HepG2 (cell line): ENCODE measurements at regions not wholly inside any gene's neighbourhood (a gene's known extent, or its start where the extent isn't known, plus 50 kb on each side); places are given as distances from the start of the nearest gene placed in this dataset.

ENCODE experiments used
- ATRX ChIP-seq: sonication (generic); formaldehyde crosslinking; IDR thresholded peaks from 2 replicates; pipeline ENCODE4 v1.4.0; 2020; ENCODE audit warnings: missing genetic modification reagents, borderline replicate concordance
- MEIS1 ChIP-seq: sonication (generic); formaldehyde crosslinking; IDR thresholded peaks from 2 replicates; pipeline ENCODE4 v1.9.0; 2021; ENCODE audit warnings: mild to moderate bottlenecking, missing genetic modification reagents, moderate library complexity, borderline replicate concordance
- MXD3 ChIP-seq: IDR thresholded peaks from 2 replicates; pipeline ENCODE4 v1.6.1; 2016; ENCODE audit warnings: mild to moderate bottlenecking, missing biosample characterization, missing genetic modification reagents
- PREB ChIP-seq: sonication (generic); formaldehyde crosslinking; IDR thresholded peaks from 2 replicates; pipeline ENCODE4 v1.4.0; 2020; ENCODE audit warnings: missing genetic modification reagents
- RERE ChIP-seq: IDR thresholded peaks from 2 replicates; pipeline ENCODE4 v1.6.1; 2016; ENCODE audit warnings: low read depth, missing genetic modification reagents, missing compliant biosample characterization
- SOX5 ChIP-seq: IDR thresholded peaks from 2 replicates; pipeline ENCODE4 v1.6.1; 2016; ENCODE audit warnings: borderline replicate concordance
- ZNF761 ChIP-seq: sonication (generic); formaldehyde crosslinking; conservative IDR thresholded peaks from 2 replicates; pipeline ENCODE4 v1.4.0; 2020; ENCODE audit warnings: mild to moderate bottlenecking, missing genetic modification reagents

- no peak for TF ChIP-seq RERE
- TF ChIP-seq ZNF761 = no peak
- no peak for TF ChIP-seq ATRX (CRISPR knock-in tag)
- TF ChIP-seq MEIS1 = no peak
- TF ChIP-seq PREB = no peak
- no peak for TF ChIP-seq MXD3 (CRISPR knock-in tag)
- TF ChIP-seq SOX5 (CRISPR knock-in tag) = no peak
These were observed 79.5 kb downstream of the KCNRG start (continued) for GRCh38 chr13:50094615-50095293.
